GDM1 (cell line): ENCODE measurements at regions not wholly inside any gene's neighbourhood (a gene's known extent, or its start where the extent isn't known, plus 50 kb on each side); places are given as distances from the start of the nearest gene placed in this dataset.

Source experiments
- DNase-seq: peaks from one replicate; lab custom pipeline; 2025; lab: John Stamatoyannopoulos, UW

- DNase-seq, result no peak
Measured at GRCh38 chr15:69530991-69531664, 78.5 kb downstream of the RPLP1 start.

DNA sequence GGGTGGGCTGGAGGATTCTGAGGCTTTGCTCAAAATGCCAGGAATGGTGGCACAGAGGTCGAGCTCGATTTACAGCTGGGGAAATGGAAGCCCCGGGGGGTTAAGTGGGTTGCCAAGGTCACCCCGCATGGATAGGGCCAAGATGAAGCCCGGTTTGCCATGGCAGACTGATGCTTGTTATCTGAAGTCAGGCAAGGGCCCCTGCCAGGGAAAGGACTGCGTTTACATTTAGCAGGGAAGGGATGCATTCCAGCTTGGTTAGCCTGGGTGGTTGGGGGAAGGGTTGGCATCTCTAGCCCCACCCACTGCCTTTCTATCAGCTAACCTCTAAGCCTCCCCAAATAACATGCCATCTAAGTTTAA lies 79.0 kb downstream of the RPLP1 start:
- DNase-seq, result no peak

DNA sequence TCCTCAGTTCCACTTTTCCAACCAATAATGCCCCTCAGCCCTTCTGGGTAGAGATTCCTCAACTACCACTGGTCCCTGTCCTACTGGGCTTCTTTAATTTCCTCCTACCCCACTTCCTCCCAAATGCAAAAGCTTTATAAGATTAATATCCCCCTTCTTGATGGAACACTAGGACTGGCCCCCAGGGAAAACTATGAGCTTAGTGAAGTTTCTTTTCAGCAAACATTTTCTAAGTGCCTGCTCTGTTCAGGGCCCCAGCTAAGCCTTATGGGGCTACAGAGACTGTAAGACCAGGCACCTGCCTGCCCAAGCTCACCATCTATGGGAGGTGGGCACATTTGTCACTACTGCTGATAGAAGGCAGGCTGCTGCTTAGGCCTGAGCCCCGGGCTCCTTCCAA lies 79.4 kb downstream of the RPLP1 start:
- DNase-seq, result no peak

DNA sequence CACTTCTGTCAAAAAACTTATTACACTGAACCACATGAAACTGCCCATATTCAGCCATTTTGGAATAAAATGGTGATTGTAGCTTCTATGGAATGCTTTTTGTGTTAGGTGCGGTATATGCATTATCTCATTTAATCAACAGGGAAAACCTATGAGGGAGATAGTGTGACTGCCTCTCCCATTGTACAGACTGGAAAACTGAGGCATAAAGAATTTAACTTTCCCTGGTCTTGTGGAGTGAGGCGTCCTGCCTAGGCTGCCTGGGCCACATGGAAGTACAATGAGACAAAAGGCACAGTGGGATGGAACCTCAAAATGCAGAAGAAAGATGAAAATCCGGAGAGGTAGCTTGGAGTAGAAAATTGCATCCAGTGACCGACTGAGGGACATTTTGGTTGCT lies 80.2 kb downstream of the RPLP1 start:
- DNase-seq, result no peak

GRCh38 chr15:69533522-69533921 lies 80.9 kb downstream of the RPLP1 start:
- DNase-seq, result no peak

GRCh38 chr15:69535101-69535638 lies 82.6 kb downstream of the RPLP1 start:
- DNase-seq, result no peak

GRCh38 chr15:69535998-69536397 lies 83.4 kb downstream of the RPLP1 start:
- DNase-seq, result no peak

- no peak for DNase-seq
Measured at GRCh38 chr15:69536726-69537512, 84.3 kb downstream of the RPLP1 start.

GRCh38 chr15:69537901-69538300 lies 85.3 kb downstream of the RPLP1 start:
- DNase-seq, result no peak

DNA sequence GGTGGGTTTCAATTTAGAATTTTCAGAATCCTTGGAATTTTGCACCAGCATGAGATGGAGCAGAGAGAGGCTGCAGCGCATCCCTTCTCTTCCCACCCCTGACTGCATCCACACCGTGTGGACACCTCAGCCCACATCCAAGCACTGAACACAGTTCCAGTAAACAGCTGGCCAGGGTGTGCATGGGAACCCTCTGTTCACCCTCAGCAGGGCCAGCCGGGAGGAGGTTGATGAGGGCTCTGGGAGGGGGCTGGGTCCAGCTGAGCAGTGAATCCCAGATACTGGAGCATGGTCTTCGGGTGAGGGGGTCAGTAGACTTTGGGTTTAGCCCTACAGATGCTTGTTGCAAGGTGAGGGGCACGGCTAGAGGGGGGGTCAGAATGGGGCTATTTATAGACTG lies 85.8 kb downstream of the RPLP1 start:
- DNase-seq, result no peak

DNA sequence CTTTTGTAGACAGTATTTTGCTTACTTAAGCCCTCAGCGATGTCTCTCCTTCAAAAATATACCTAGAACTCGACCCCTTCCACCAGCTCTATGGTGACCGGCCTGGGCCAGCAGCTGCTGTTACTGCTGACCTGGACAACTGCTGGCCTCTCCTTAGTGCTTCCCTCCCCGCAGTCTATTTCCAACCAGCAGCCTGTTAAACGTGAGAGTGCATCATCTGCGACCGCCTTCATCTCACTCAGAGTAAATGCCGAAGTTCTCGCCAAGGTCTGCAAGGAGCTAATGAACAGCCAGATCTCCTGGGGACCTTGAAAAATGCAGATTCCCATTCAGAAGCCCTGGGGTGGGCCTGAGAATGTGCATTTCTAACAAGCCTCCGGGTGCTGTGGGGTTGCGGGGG lies 86.7 kb downstream of the RPLP1 start:
- DNase-seq, result no peak

DNA sequence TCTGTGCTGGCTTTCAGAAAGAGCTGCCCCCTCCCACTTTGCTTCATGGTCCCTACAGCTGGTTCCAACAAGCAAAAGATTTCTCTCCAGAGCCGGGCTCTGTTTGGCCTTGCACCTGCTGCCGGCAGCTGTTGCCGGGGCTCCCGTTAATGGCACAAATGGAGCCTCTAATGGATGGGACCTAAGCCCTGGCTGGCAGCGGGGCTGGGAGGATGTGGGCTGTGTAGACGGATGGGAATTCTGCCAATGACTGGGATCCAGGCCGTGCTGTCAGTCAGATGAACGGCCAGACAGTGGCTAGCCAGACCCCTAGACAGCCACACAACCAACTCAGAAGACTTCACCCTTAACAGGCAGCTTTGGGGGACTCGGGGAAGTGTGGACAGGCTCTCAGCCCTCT lies 88.0 kb downstream of the RPLP1 start:
- no peak for DNase-seq

GRCh38 chr15:69542028-69542427 lies 89.4 kb downstream of the RPLP1 start:
- no peak for DNase-seq

- DNase-seq, result no peak
Measured at GRCh38 chr15:69543681-69544364, 91.2 kb downstream of the RPLP1 start.

- no peak for DNase-seq
Measured at GRCh38 chr15:69544365-69545113, 91.9 kb downstream of the RPLP1 start.

DNA sequence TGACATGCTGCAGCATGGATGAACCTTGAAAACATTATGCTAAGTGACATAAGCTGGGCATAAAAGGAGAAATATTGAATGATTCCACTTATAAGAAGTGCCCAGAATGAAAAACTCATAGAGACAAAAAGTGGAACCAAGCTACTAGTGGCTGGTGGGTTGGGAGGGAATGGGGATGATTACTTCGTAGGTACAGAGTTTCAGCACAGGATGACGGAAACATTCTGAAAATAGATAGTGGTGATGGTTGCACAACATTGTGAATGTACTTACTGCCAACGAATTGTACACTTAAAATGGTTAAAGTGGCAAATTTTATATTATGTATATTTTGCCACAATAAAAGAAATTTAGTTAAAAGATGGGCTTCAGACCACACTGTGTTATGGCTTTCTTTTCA lies 93.6 kb downstream of the RPLP1 start:
- no peak for DNase-seq

DNA sequence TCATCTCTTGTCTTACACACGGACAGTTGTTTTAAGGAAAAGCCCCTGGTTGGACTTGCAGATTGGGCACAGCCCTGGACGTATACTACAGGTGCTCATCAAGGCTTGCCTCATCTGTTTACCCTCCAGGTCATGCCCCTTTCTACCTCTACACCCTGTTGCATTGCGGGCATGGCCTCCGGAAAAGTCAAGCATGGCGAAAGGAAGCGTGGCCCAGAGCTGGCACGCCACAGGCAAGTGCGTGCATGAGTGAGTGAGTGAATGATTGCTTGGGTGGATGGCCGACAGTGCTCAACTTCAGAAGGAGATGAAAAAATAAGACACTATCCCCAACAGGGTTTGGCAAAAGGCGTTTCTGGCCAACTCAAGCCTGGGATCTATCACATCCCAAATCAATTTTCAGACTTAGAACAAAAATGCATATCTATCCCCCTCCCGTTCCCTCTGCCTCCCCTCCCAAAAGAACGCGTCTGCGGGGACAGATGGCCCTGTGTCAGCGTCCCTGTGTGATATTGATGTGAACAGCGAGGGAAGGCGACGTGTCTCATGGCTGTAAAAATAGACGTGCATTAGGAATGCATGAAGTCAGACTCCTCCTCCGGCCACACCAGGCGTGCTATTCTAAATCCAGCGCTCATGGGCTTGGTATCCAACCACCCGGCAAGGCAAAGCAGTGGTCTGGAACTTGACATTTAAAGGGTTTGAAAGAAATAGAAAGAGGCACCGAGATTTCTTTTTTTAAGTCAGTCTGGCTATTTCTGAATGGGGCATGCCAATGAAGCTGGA lies 96.0 kb downstream of the RPLP1 start:
- no peak for DNase-seq

- DNase-seq, result no peak
Measured at GRCh38 chr15:69551391-69552056, 98.9 kb downstream of the RPLP1 start.

- no peak for DNase-seq
Measured at GRCh38 chr15:69552057-69552815, 99.6 kb downstream of the RPLP1 start.

- no peak for DNase-seq
Measured at GRCh38 chr15:69553686-69554085, 101.1 kb downstream of the RPLP1 start.
